ENCODE measurements at regions not wholly inside any gene's neighbourhood (a gene's known extent, or its start where the extent isn't known, plus 50 kb on each side); places are given as distances from the start of the nearest gene placed in this dataset.
"Not testable (repeated sequence)": the region's sequence is repeated elsewhere in the genome, so short reads cannot be mapped to it uniquely, and the experiment has no call there.

GRCh38 chr6:76940191-76940590, 523.1 kb downstream of the HTR1B start:
- DNase-seq = no peak
- Histone ChIP-seq H3K4me3 (ENCODE audit: low read depth in 1 of 3, low read length in 3 of 3) (no peak overlapping the region), H3K27ac (ENCODE audit: low read depth in 1 of 3, low read length in 2 of 3) (no peak overlapping the region), H3K9me3 (ENCODE audit: control insufficient read depth in 2 of 2, insufficient read depth in 1 of 2, low read depth in 1 of 2, low read length in 1 of 2) (peaks cover 0 to 18% of the 10 kb centered on the region in 2 donors), H3K27me3 (ENCODE audit: control insufficient read depth in 3 of 3, insufficient read depth in 3 of 3, low read length in 3 of 3) (no peaks in the 10 kb centered on the region), H3K4me1 (ENCODE audit: control insufficient read depth in 3 of 3, insufficient read depth in 2 of 3, low read depth in 1 of 3, low read length in 2 of 3) (no peaks in the 10 kb centered on the region), H3K36me3 (ENCODE audit: control insufficient read depth in 3 of 3, insufficient read depth in 2 of 3, low read depth in 1 of 3, low read length in 3 of 3) (no peaks in the 10 kb centered on the region)
- 60 to 77% (median 63%) methylated on average over 1 of the region's 1 CpG for WGBS, 3 donors
- no peak for FAIRE-seq

GRCh38 chr6:76914737-76915136, 548.6 kb downstream of the HTR1B start:
- no peak for FAIRE-seq
- 75 to 81% (median 76%) methylated on average over 2 of the region's 2 CpGs for WGBS, 3 donors

DNA sequence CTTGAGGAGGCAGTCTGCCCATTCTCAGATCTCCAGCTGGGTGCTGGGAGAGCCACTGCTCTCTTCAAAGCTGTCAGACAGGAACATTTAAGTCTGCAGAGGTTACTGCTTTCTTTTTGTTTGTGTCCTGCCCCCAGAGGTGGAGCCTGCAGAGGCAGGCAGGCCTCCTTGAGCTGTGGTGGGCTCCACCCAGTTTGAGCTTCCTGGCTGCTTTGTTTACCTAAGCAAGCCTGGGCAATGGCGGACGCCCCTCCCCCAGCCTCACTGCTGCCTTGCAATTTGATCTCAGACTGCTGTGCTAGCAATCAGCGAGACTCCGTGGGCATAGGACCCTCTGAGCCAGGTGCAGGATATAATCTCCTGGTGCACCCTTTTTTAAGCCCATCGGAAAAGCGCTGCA, 557.8 kb downstream of the HTR1B start:
- H3K27ac ChIP-seq (ENCODE audit: low read depth in 1 of 3, low read length in 2 of 3); H3K4me3 ChIP-seq (ENCODE audit: low read depth in 1 of 3, low read length in 3 of 3); DNase-seq; H3K36me3 ChIP-seq (ENCODE audit: control insufficient read depth in 3 of 3, insufficient read depth in 2 of 3, low read depth in 1 of 3, low read length in 3 of 3); H3K4me1 ChIP-seq (ENCODE audit: control insufficient read depth in 3 of 3, insufficient read depth in 2 of 3, low read depth in 1 of 3, low read length in 2 of 3); FAIRE-seq; H3K9me3 ChIP-seq (ENCODE audit: control insufficient read depth in 2 of 2, insufficient read depth in 1 of 2, low read depth in 1 of 2, low read length in 1 of 2); H3K27me3 ChIP-seq (ENCODE audit: control insufficient read depth in 3 of 3, insufficient read depth in 3 of 3, low read length in 3 of 3): not testable (repeated sequence)
- WGBS, 3 donors = 86 to 100% (median 92%) methylated on average over 4 to 6 of the region's 6 CpGs

More at GRCh38 chr6:76914737-76915136, 548.6 kb downstream of the HTR1B start:
- Histone ChIP-seq H3K4me1 (ENCODE audit: control insufficient read depth in 3 of 3, insufficient read depth in 2 of 3, low read depth in 1 of 3, low read length in 2 of 3) (no peaks in the 10 kb centered on the region), H3K27me3 (ENCODE audit: control insufficient read depth in 3 of 3, insufficient read depth in 3 of 3, low read length in 3 of 3) (no peaks in the 10 kb centered on the region), H3K4me3 (ENCODE audit: low read depth in 1 of 3, low read length in 3 of 3) (no peak overlapping the region), H3K9me3 (ENCODE audit: control insufficient read depth in 2 of 2, insufficient read depth in 1 of 2, low read depth in 1 of 2, low read length in 1 of 2) (no peaks in the 10 kb centered on the region), H3K36me3 (ENCODE audit: control insufficient read depth in 3 of 3, insufficient read depth in 2 of 3, low read depth in 1 of 3, low read length in 3 of 3) (no peaks in the 10 kb centered on the region), H3K27ac (ENCODE audit: low read depth in 1 of 3, low read length in 2 of 3) (no peak overlapping the region)
- no peak for DNase-seq

DNA sequence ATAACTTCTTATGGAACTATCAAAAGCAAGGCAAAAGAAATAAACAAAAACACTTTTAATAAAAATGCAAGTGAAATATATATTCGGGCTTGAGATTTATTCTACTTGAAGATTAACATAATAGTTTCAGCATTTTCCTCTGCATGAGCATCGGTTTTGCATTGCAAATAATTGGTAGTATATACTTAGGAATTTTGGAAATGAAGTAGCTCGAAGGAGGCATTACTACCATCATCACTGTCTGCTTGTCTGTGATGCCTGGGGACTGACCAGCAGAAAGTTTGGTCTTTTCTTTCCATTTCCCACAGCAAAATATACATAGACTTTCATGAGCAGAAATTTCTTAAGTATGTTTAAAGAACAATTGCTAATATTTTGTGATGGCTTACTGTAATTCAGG, 570.7 kb downstream of the HTR1B start:
- Histone ChIP-seq H3K4me1 (ENCODE audit: control insufficient read depth in 3 of 3, insufficient read depth in 2 of 3, low read depth in 1 of 3, low read length in 2 of 3) (no peaks in the 10 kb centered on the region), H3K9me3 (ENCODE audit: control insufficient read depth in 2 of 2, insufficient read depth in 1 of 2, low read depth in 1 of 2, low read length in 1 of 2) (peaks cover 0 to 3% of the 10 kb centered on the region in 2 donors), H3K27me3 (ENCODE audit: control insufficient read depth in 3 of 3, insufficient read depth in 3 of 3, low read length in 3 of 3) (no peaks in the 10 kb centered on the region), H3K36me3 (ENCODE audit: control insufficient read depth in 3 of 3, insufficient read depth in 2 of 3, low read depth in 1 of 3, low read length in 3 of 3) (no peaks in the 10 kb centered on the region), H3K27ac (ENCODE audit: low read depth in 1 of 3, low read length in 2 of 3) (no peak overlapping the region), H3K4me3 (ENCODE audit: low read depth in 1 of 3, low read length in 3 of 3) (no peak overlapping the region)
- no peak for DNase-seq
- whole genome bisulfite sequencing, 3 donors = 51 to 72% (median 69%) methylated on average over 3 of the region's 3 CpGs
- FAIRE-seq = no peak

DNA sequence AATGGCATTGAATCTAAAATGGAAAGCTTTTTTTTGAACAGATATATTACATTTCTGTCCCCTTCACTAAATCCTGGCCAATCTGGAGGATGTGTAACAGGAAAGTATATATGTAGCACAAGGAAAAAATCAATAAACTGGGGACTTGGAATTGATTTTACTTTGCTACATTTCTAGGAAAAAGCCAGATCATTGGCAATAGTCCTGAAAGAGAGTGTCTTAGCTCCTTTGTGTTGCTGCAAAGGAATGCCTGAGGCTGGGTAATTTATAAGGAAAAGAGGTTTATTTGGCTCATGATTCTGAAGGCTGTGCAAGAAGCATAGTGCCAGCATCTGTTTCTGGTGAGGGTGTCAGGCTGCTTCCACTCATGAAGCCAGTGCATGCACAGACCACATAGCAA, 574.9 kb downstream of the HTR1B start:
- no peak for DNase-seq
- H3K4me1 ChIP-seq (ENCODE audit: control insufficient read depth in 3 of 3, insufficient read depth in 2 of 3, low read depth in 1 of 3, low read length in 2 of 3) = no peaks in the 10 kb centered on the region
- H3K9me3 ChIP-seq (ENCODE audit: control insufficient read depth in 2 of 2, insufficient read depth in 1 of 2, low read depth in 1 of 2, low read length in 1 of 2) = no peaks in the 10 kb centered on the region
- H3K27ac ChIP-seq (ENCODE audit: low read depth in 1 of 3, low read length in 2 of 3) = no peak overlapping the region
- no peak overlapping the region for H3K4me3 ChIP-seq (ENCODE audit: low read depth in 1 of 3, low read length in 3 of 3)
- no peaks in the 10 kb centered on the region for H3K36me3 ChIP-seq (ENCODE audit: control insufficient read depth in 3 of 3, insufficient read depth in 2 of 3, low read depth in 1 of 3, low read length in 3 of 3)
- no peak for FAIRE-seq
- H3K27me3 ChIP-seq (ENCODE audit: control insufficient read depth in 3 of 3, insufficient read depth in 3 of 3, low read length in 3 of 3) = no peaks in the 10 kb centered on the region

GRCh38 chr6:76886900-76887299, 576.4 kb downstream of the HTR1B start:
- Histone ChIP-seq H3K27ac (ENCODE audit: low read depth in 1 of 3, low read length in 2 of 3) (no peak overlapping the region), H3K9me3 (ENCODE audit: control insufficient read depth in 2 of 2, insufficient read depth in 1 of 2, low read depth in 1 of 2, low read length in 1 of 2) (no peaks in the 10 kb centered on the region), H3K4me1 (ENCODE audit: control insufficient read depth in 3 of 3, insufficient read depth in 2 of 3, low read depth in 1 of 3, low read length in 2 of 3) (no peaks in the 10 kb centered on the region), H3K36me3 (ENCODE audit: control insufficient read depth in 3 of 3, insufficient read depth in 2 of 3, low read depth in 1 of 3, low read length in 3 of 3) (no peaks in the 10 kb centered on the region), H3K4me3 (ENCODE audit: low read depth in 1 of 3, low read length in 3 of 3) (no peak overlapping the region), H3K27me3 (ENCODE audit: control insufficient read depth in 3 of 3, insufficient read depth in 3 of 3, low read length in 3 of 3) (no peaks in the 10 kb centered on the region)
- 44 to 77% (median 47%) methylated on average over 3 of the region's 3 CpGs for WGBS, 3 donors
- DNase-seq = no peak
- no peak for FAIRE-seq

DNA sequence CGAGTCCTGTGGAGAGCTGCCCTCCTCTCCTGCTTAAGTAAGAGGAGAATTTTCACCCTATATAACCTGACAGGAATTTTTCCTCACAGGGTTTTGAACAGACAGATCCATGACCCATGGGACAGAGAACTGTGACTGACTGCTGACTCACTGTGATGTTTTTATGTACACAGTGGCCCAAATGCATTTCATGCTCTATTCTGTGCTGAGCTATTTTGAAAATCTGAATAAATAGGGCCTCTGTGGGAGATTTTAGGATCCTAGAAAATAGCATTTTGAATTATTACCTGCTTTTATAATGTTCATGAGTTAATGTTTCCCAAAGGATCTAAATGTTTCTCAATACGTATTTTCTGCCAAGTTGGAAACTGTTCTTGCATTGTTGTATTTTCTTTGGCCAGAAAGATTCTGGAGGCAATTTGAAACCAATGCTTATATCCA, 577.4 kb downstream of the HTR1B start:
- H3K27me3 ChIP-seq (ENCODE audit: control insufficient read depth in 3 of 3, insufficient read depth in 3 of 3, low read length in 3 of 3) = no peaks in the 10 kb centered on the region
- DNase-seq (no peak), FAIRE-seq (no peak)
- no peaks in the 10 kb centered on the region for H3K9me3 ChIP-seq (ENCODE audit: control insufficient read depth in 2 of 2, insufficient read depth in 1 of 2, low read depth in 1 of 2, low read length in 1 of 2)
- H3K36me3 ChIP-seq (ENCODE audit: control insufficient read depth in 3 of 3, insufficient read depth in 2 of 3, low read depth in 1 of 3, low read length in 3 of 3) = no peaks in the 10 kb centered on the region
- H3K27ac ChIP-seq (ENCODE audit: low read depth in 1 of 3, low read length in 2 of 3) = no peak overlapping the region
- 64 to 74% (median 68%) methylated on average over 2 of the region's 2 CpGs for WGBS, 3 donors
- H3K4me3 ChIP-seq (ENCODE audit: low read depth in 1 of 3, low read length in 3 of 3) = no peak overlapping the region
- H3K4me1 ChIP-seq (ENCODE audit: control insufficient read depth in 3 of 3, insufficient read depth in 2 of 3, low read depth in 1 of 3, low read length in 2 of 3) = no peaks in the 10 kb centered on the region

DNA sequence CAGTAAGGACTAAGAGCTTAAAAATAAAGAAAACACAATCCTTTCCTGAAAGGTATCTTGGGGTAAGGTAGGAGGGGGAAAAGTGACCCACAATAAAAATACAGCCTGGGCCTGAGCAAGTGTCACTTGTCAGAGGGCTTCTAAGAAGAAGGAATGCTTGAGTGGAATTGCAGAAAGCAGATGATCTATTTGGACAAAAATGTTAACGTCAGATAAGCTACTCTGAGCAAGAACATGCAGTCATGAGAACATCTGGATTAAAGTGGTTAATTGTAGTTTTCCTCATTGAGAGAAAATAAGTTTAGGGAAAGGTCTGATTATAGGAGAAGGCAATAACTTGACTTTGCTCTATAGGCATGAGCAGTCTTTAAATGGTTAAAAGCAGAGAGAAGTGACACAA, 581.9 kb downstream of the HTR1B start:
- Histone ChIP-seq H3K36me3 (ENCODE audit: control insufficient read depth in 3 of 3, insufficient read depth in 2 of 3, low read depth in 1 of 3, low read length in 3 of 3) (no peaks in the 10 kb centered on the region), H3K9me3 (ENCODE audit: control insufficient read depth in 2 of 2, insufficient read depth in 1 of 2, low read depth in 1 of 2, low read length in 1 of 2) (no peaks in the 10 kb centered on the region), H3K27ac (ENCODE audit: low read depth in 1 of 3, low read length in 2 of 3) (no peak overlapping the region), H3K27me3 (ENCODE audit: control insufficient read depth in 3 of 3, insufficient read depth in 3 of 3, low read length in 3 of 3) (no peaks in the 10 kb centered on the region), H3K4me3 (ENCODE audit: low read depth in 1 of 3, low read length in 3 of 3) (no peak overlapping the region), H3K4me1 (ENCODE audit: control insufficient read depth in 3 of 3, insufficient read depth in 2 of 3, low read depth in 1 of 3, low read length in 2 of 3) (no peaks in the 10 kb centered on the region)
- DNase-seq = no peak
- 88 to 90% (median 88%) methylated on average over 1 of the region's 1 CpG for WGBS, 3 donors
- no peak for FAIRE-seq

DNA sequence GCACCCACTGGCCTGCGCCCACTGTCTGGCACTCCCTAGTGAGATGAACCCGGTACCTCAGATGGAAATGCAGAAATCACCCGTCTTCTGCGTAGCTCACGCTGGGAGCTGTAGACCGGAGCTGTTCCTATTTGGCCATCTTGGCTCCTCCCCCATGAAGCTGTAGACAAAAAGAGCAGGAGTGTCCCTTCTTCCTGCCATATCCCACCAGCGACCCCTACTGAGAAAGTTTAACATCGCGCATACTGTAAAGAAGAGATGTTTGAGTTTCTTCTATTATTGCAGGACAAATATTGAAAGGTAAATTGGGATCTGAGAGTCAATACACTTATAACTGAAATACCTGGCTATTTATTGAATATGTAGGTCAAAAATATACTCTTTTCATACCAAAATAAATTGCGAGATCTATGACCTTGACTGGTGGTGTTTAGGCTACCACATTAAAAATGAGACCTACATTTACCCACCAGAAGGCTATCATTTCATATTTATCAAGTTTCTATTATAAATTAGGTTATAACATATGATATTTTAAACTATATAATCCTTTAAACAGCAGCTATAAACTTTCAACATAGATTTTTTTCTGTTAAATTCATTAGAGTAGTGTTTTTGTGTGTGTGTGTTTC, 586.3 kb downstream of the HTR1B start:
- FAIRE-seq (peak; percentile 51), DNase-seq (peak; percentile 73 to 86)
- H3K27ac ChIP-seq (ENCODE audit: low read depth in 1 of 3, low read length in 2 of 3) = no peak overlapping the region
- no peaks in the 10 kb centered on the region for H3K36me3 ChIP-seq (ENCODE audit: control insufficient read depth in 3 of 3, insufficient read depth in 2 of 3, low read depth in 1 of 3, low read length in 3 of 3)
- peak overlapping the region in 1 of 3 donors; percentile 7 for H3K4me3 ChIP-seq (ENCODE audit: low read depth in 1 of 3, low read length in 3 of 3)
- H3K27me3 ChIP-seq (ENCODE audit: control insufficient read depth in 3 of 3, insufficient read depth in 3 of 3, low read length in 3 of 3) = no peaks in the 10 kb centered on the region
- no peaks in the 10 kb centered on the region for H3K4me1 ChIP-seq (ENCODE audit: control insufficient read depth in 3 of 3, insufficient read depth in 2 of 3, low read depth in 1 of 3, low read length in 2 of 3)
- peaks cover 0 to 9% of the 10 kb centered on the region in 2 donors for H3K9me3 ChIP-seq (ENCODE audit: control insufficient read depth in 2 of 2, insufficient read depth in 1 of 2, low read depth in 1 of 2, low read length in 1 of 2)
- 30 to 55% (median 46%) methylated on average over 7 to 9 of the region's 10 CpGs for WGBS, 3 donors
